Activated CD4-positive, alpha-beta T cell treated with anti-CD3 and anti-CD28 coated beads, Interleukin-2, amount 50 U/mL, for 24 hours (primary cell): ENCODE measurements at regions not wholly inside any gene's neighbourhood (a gene's known extent, or its start where the extent isn't known, plus 50 kb on each side); places are given as distances from the start of the nearest gene placed in this dataset.
"Not testable (repeated sequence)": the region's sequence is repeated elsewhere in the genome, so short reads cannot be mapped to it uniquely, and the experiment has no call there.

Experiments used
- DNase-seq, 2 donors: peaks; one replicate each; pipeline ENCODE4 v3.0.0-alpha.2; 2020; ENCODE audit warnings: low read depth in 1 of 2, low spot score in 1 of 2

- no peak for DNase-seq
Observed at GRCh38 chr9:29208670-29209069, 1635.4 kb upstream of the C9orf72 start.

GRCh38 chr9:29209748-29210291 lies 1636.5 kb upstream of the C9orf72 start:
- no peak for DNase-seq

DNA sequence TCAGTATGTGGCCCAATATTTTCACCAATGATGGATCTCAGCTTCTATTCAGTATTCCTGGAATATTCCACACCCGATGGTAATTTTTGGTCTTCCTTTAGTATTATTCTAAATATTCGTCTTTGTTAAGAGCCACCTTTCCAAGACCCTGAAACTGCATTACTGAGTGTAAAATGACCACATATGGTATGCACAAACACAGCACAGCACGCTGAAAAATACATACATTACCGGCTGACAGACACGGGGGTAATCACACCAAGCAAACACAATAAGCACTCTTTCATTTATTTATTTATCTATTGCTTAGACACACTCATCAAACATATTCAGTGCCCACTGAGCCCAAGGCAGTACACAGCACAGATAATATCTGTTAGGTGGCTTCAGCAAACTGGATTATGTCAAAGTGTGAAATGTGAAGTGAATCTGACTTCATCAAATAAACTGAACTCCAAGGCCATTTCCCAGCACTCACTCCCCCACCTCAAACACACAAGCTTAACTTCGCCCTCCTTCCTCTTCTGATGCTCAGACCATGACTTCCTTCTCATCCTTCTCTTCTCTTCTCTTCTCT lies 1637.8 kb upstream of the C9orf72 start:
- DNase-seq, result no peak

GRCh38 chr9:29211580-29212396 lies 1638.5 kb upstream of the C9orf72 start:
- no peak for DNase-seq

DNA sequence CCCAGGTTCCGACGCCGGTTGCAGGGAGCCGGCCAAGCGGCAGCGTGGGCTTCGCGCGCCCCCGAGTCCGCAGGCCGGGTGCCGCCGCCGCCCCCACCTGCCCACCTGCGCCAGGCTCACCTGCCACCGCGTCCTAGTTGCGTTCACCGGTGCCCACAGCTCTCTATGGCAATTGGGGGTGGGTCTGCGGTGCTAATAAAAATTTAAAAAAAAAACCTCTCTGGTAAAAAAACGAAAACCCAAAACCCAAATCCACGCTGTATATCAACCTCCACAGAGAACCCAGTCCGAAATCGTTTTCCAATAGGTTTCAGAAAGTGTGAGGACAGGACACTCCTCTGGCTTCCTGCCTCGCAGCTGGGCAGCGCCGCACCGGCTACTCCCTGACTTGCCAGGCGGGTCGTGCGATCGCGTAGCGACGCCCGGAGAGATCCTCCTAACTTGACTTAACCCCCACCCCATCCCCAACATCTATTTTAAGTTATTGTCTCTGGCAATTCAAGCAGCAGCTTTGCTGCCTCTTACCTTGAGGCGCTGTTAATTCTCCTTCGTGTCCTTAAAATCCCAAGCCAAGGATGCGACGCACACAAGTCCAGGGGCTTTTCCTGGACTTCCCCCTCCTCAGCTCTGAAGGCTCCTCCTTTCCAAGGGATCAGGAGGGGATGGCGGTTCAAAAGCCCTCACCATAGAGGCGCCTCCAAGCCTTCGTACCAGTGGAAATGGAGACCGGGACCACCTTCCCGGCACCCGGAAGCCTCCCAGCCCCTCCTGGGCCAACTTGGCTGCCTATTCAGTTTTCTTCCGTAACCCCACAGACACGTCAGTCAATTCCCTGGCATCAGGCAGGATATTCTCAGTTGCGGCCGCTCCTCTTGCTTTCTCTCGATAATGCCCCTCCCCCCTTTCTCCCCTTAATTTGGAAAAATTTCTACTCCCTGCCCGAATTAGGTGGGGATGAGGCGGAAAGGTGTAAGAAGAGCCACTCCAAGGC lies 1639.4 kb upstream of the C9orf72 start:
- DNase-seq, result no peak

GRCh38 chr9:29213417-29214153 lies 1640.3 kb upstream of the C9orf72 start, which contains the start of gene LINGO2:
Gene LINGO2 (minus strand): TSS chr9:29213601.
- DNase-seq, result no peak

DNA sequence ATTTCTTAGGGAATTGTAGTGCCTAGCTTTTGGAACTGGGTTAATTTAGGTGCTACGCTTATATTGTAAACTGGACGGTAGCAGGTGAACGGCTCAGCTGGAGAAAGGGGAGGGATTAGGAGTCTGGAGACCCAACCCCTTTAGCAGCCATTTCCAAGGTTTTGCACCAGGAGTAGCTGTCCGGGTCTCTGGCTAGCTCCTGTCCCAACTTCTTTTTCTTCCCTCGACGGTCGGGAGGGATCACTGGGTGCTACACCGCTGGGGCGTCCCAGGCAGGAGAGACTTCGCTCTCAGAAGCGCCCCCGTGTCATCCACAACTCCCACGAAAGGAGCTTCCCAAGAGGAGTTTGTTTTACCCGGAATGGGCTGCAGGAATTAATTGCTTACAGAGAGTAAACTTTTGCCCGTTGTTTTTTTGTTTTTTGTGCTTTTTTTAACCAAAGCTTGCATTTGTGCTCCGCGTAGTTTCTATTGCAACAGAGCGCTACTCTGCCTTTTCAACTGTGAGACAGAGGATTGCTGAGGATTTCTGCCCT lies 1640.9 kb upstream of the C9orf72 start:
- DNase-seq, result no peak

DNA sequence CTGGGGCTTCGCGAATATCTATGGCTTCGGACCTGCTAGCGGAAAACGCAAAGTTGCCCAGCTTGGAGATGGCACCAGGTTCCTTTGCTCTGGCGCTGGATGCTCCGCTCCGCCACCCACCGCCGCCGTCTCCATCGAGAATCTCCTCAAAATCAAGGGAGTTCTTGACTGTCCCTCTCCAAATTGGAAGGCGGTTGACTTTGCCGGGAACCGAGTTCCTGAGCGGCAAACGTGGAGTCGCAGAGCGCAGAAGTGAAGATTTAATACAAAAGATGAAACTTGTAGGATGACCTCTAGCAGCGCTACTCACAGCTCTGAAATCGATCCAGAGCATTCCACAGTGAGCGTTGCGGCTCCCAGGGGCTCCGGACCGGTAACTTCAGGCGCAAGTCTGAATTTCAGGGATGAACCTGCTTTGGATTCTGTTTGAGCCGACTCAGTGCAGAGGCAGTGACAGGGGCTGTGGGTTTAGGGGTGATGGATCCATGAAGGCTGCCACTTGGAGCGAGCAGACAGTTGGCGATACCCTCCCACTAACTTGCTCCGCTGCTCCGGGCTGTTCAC lies 1641.5 kb upstream of the C9orf72 start:
- no peak for DNase-seq

- no peak for DNase-seq
Observed at GRCh38 chr9:29217966-29218365, 1644.7 kb upstream of the C9orf72 start.

- DNase-seq, result no peak
Observed at GRCh38 chr9:29220596-29221251, 1647.4 kb upstream of the C9orf72 start.

GRCh38 chr9:29228558-29228957 lies 1655.3 kb upstream of the C9orf72 start:
- no peak for DNase-seq

GRCh38 chr9:29230931-29231330 lies 1657.7 kb upstream of the C9orf72 start:
- DNase-seq, result no peak

- DNase-seq, result no peak
Observed at GRCh38 chr9:29233193-29233592, 1659.9 kb upstream of the C9orf72 start.

GRCh38 chr9:29241320-29241719 lies 1668.0 kb upstream of the C9orf72 start:
- no peak for DNase-seq

DNA sequence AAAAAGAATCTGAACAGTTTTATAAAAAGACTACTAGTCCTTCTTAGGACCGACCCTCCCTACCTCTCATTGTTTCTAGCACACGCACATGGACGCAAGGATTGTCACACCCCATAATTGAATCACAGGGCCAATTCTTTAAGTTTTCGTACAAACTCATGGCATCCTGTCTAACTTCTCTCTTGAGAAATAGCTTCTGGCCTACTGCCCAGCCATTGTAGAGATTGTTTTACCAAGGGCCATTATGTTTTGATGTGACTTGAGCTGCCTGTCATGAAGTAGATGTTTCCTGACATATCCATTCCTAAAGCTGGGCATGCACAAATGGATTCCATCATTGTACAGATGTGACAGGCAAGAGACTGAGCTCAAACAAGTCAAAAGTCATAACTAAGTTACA lies 1672.1 kb upstream of the C9orf72 start:
- DNase-seq, result no peak

- DNase-seq, result not testable (repeated sequence)
Observed at GRCh38 chr9:29270400-29270799, 1697.1 kb upstream of the C9orf72 start.

- no peak for DNase-seq
Observed at GRCh38 chr9:29282121-29282520, 1708.8 kb upstream of the C9orf72 start.

- no peak for DNase-seq
Observed at GRCh38 chr9:29285818-29286217, 1712.5 kb upstream of the C9orf72 start.

GRCh38 chr9:29289365-29289764 lies 1716.1 kb upstream of the C9orf72 start:
- no peak for DNase-seq
